ENCODE measurements at regions not wholly inside any gene's neighbourhood (a gene's known extent, or its start where the extent isn't known, plus 50 kb on each side); places are given as distances from the start of the nearest gene placed in this dataset.

- no peak overlapping the region for H3K4me3 Mint-ChIP-seq
- H3K27me3 Mint-ChIP-seq (ENCODE audit: insufficient read depth, low read depth, poor library complexity) = peaks cover 3% of the 10 kb centered on the region
- H3K4me1 Mint-ChIP-seq = no peaks in the 10 kb centered on the region
Measured at GRCh38 chr2:157169889-157170288, 87.6 kb upstream of the GALNT5 start.

GRCh38 chr2:157170299-157170698, 87.2 kb upstream of the GALNT5 start:
- H3K27ac Mint-ChIP-seq = no peak overlapping the region
- no peak for ATAC-seq
- Histone ChIP-seq H3F3A (replicated peaks; ENCODE audit: low read depth) (no peaks in the 10 kb centered on the region), H3K9me2 (ENCODE audit: insufficient read depth) (no peaks in the 10 kb centered on the region), H3K36me3 (ENCODE audit: insufficient read depth) (no peaks in the 10 kb centered on the region), H2AFZ (no peak overlapping the region), H3K27me3 (ENCODE audit: insufficient read depth) (no peaks in the 10 kb centered on the region), H3K4me1 (ENCODE audit: insufficient read depth) (no peaks in the 10 kb centered on the region), H3K79me2 (replicated peaks; ENCODE audit: insufficient read depth) (no peaks in the 10 kb centered on the region), H3K4me2 (no peak overlapping the region), H3K4me3 (no peak overlapping the region), H4K20me1 (replicated peaks; ENCODE audit: insufficient read depth) (no peaks in the 10 kb centered on the region), H3K27ac (ENCODE audit: low read depth) (no peak overlapping the region)
- peaks cover 3% of the 10 kb centered on the region; the same call in 1 of the 3 replicates for H3K9me3 Mint-ChIP-seq
- H3K36me3 Mint-ChIP-seq (ENCODE audit: low read depth) = no peaks in the 10 kb centered on the region
- H3K27me3 Mint-ChIP-seq (ENCODE audit: insufficient read depth, low read depth, poor library complexity) = peaks cover 3% of the 10 kb centered on the region
- H3K4me3 Mint-ChIP-seq = no peak overlapping the region
- H3K4me1 Mint-ChIP-seq = no peaks in the 10 kb centered on the region
- no peak for TF ChIP-seq NANOG (IDR thresholded peaks at IDR 0.05; ENCODE audit: borderline replicate concordance)
- no peak for TF ChIP-seq JUNB (IDR thresholded peaks at IDR 0.05; ENCODE audit: unreplicated experiment)
- no peak for TF ChIP-seq ZNF331 (CRISPR knock-in tag; IDR thresholded peaks at IDR 0.05; ENCODE audit: low read depth)
- TF ChIP-seq ZNF114 (CRISPR knock-in tag; IDR thresholded peaks at IDR 0.05) = no peak
- TF ChIP-seq CREB1 (CRISPR knock-in tag; IDR thresholded peaks at IDR 0.05; ENCODE audit: low read depth) = no peak
- no peak for TF ChIP-seq POLR2AphosphoS5 (IDR thresholded peaks at IDR 0.05; ENCODE audit: low read depth)
- TF ChIP-seq EZH2 (IDR thresholded peaks at IDR 0.05; ENCODE audit: low read depth, unreplicated experiment) = no peak
- TF ChIP-seq, protein P1, sequence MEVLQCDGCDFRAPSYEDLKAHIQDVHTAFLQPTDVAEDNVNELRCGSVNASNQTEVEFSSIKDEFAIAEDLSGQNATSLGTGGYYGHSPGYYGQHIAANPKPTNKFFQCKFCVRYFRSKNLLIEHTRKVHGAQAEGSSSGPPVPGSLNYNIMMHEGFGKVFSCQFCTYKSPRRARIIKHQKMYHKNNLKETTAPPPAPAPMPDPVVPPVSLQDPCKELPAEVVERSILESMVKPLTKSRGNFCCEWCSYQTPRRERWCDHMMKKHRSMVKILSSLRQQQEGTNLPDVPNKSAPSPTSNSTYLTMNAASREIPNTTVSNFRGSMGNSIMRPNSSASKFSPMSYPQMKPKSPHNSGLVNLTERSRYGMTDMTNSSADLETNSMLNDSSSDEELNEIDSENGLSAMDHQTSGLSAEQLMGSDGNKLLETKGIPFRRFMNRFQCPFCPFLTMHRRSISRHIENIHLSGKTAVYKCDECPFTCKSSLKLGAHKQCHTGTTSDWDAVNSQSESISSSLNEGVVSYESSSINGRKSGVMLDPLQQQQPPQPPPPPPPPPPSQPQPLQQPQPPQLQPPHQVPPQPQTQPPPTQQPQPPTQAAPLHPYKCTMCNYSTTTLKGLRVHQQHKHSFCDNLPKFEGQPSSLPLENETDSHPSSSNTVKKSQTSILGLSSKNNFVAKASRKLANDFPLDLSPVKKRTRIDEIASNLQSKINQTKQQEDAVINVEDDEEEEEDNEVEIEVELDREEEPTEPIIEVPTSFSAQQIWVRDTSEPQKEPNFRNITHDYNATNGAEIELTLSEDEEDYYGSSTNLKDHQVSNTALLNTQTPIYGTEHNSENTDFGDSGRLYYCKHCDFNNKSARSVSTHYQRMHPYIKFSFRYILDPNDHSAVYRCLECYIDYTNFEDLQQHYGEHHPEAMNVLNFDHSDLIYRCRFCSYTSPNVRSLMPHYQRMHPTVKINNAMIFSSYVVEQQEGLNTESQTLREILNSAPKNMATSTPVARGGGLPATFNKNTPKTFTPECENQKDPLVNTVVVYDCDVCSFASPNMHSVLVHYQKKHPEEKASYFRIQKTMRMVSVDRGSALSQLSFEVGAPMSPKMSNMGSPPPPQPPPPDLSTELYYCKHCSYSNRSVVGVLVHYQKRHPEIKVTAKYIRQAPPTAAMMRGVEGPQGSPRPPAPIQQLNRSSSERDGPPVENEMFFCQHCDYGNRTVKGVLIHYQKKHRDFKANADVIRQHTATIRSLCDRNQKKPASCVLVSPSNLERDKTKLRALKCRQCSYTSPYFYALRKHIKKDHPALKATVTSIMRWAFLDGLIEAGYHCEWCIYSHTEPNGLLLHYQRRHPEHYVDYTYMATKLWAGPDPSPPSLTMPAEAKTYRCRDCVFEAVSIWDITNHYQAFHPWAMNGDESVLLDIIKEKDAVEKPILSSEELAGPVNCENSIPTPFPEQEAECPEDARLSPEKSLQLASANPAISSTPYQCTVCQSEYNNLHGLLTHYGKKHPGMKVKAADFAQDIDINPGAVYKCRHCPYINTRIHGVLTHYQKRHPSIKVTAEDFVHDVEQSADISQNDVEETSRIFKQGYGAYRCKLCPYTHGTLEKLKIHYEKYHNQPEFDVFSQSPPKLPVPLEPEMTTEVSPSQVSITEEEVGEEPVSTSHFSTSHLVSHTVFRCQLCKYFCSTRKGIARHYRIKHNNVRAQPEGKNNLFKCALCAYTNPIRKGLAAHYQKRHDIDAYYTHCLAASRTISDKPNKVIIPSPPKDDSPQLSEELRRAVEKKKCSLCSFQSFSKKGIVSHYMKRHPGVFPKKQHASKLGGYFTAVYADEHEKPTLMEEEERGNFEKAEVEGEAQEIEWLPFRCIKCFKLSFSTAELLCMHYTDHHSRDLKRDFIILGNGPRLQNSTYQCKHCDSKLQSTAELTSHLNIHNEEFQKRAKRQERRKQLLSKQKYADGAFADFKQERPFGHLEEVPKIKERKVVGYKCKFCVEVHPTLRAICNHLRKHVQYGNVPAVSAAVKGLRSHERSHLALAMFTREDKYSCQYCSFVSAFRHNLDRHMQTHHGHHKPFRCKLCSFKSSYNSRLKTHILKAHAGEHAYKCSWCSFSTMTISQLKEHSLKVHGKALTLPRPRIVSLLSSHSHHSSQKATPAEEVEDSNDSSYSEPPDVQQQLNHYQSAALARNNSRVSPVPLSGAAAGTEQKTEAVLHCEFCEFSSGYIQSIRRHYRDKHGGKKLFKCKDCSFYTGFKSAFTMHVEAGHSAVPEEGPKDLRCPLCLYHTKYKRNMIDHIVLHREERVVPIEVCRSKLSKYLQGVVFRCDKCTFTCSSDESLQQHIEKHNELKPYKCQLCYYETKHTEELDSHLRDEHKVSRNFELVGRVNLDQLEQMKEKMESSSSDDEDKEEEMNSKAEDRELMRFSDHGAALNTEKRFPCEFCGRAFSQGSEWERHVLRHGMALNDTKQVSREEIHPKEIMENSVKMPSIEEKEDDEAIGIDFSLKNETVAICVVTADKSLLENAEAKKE (CRISPR knock-in tag; IDR thresholded peaks at IDR 0.05) = no peak
- DNase-seq (ENCODE audit: low spot score) = no peak

More at GRCh38 chr2:157169889-157170288, 87.6 kb upstream of the GALNT5 start:
- no peaks in the 10 kb centered on the region for H3K36me3 Mint-ChIP-seq (ENCODE audit: low read depth)
- peaks cover 3% of the 10 kb centered on the region; the same call in 2 of the 3 replicates for H3K9me3 Mint-ChIP-seq
- H2AFZ ChIP-seq = no peak overlapping the region
- no peaks in the 10 kb centered on the region for H3K79me2 ChIP-seq (replicated peaks; ENCODE audit: insufficient read depth)
- H4K20me1 ChIP-seq (replicated peaks; ENCODE audit: insufficient read depth) = no peaks in the 10 kb centered on the region
- DNase-seq (ENCODE audit: low spot score) = no peak
- no peaks in the 10 kb centered on the region for H3K27me3 ChIP-seq (ENCODE audit: insufficient read depth)
- H3F3A ChIP-seq (replicated peaks; ENCODE audit: low read depth) = no peaks in the 10 kb centered on the region
- H3K27ac Mint-ChIP-seq = no peak overlapping the region
- no peak overlapping the region for H3K4me2 ChIP-seq
- ATAC-seq = no peak
- H3K9me2 ChIP-seq (ENCODE audit: insufficient read depth) = no peaks in the 10 kb centered on the region
- H3K4me1 ChIP-seq (ENCODE audit: insufficient read depth) = no peaks in the 10 kb centered on the region
- TF ChIP-seq NANOG (IDR thresholded peaks at IDR 0.05; ENCODE audit: borderline replicate concordance) = no peak
- H3K36me3 ChIP-seq (ENCODE audit: insufficient read depth) = no peaks in the 10 kb centered on the region
- H3K4me3 ChIP-seq = no peak overlapping the region
- H3K27ac ChIP-seq (ENCODE audit: low read depth) = no peak overlapping the region
